Osteocyte (in vitro differentiated cells): ENCODE measurements at regions not wholly inside any gene's neighbourhood (a gene's known extent, or its start where the extent isn't known, plus 50 kb on each side); places are given as distances from the start of the nearest gene placed in this dataset.
"Not testable (repeated sequence)": the region's sequence is repeated elsewhere in the genome, so short reads cannot be mapped to it uniquely, and the experiment has no call there.

Source experiments
- DNase-seq: peaks from one replicate; pipeline ENCODE4 v3.0.0; 2021; ENCODE audit warnings: mixed read lengths; ENCODE audit not compliant: unreplicated experiment; ENCODE audit errors: extremely low spot score
- H3K27ac Mint-ChIP-seq: one replicate; pipeline ENCODE4 v1.8.0; 2021; ENCODE audit warnings: mild to moderate bottlenecking, mixed read lengths; ENCODE audit not compliant: unreplicated experiment
- H3K27me3 Mint-ChIP-seq: one replicate; pipeline ENCODE4 v1.8.0; 2021; ENCODE audit warnings: mixed read lengths; ENCODE audit not compliant: unreplicated experiment
- H3K36me3 Mint-ChIP-seq: one replicate; pipeline ENCODE4 v1.8.0; 2021; ENCODE audit warnings: mixed read lengths; ENCODE audit not compliant: unreplicated experiment
- H3K4me1 Mint-ChIP-seq: one replicate; pipeline ENCODE4 v1.8.0; 2021; ENCODE audit warnings: mixed read lengths; ENCODE audit not compliant: unreplicated experiment
- H3K4me3 Mint-ChIP-seq: one replicate; pipeline ENCODE4 v1.8.0; 2021; ENCODE audit warnings: mild to moderate bottlenecking, moderate library complexity, mixed read lengths; ENCODE audit not compliant: unreplicated experiment
- H3K9me3 Mint-ChIP-seq: one replicate; pipeline ENCODE4 v1.8.0; 2021; ENCODE audit warnings: mixed read lengths; ENCODE audit not compliant: unreplicated experiment
- TF ChIP-seq, protein P1 (sequence below): fragments of 200-600 bp; sonication (generic); IDR thresholded peaks from 2 replicates; pipeline ENCODE4 v1.5.0; 2021; ENCODE audit warnings: antibody characterized with exemption, mild to moderate bottlenecking, moderate library complexity

DNA sequence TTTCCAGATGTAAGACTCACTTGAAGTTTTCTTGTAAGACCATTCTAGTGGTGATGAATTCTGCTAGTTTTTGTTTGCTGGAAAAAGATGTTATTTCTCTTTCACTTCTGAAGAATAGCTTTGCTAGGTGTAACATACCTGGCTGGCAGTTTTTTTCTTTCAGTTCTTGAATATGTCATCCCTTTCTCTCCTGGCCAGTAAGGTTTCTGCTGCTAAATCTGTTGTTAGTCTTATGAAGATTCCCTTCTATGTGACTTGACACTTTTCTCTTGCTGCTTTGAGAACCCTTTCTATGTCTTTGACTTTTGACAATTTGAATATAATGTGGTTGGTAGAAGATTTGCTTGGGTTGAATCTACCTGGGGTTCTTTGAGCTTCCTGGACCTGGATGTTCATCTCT is 314.7 kb upstream of the NOX3 start:
- no peaks in the 10 kb centered on the region for H3K36me3 Mint-ChIP-seq
- no peak overlapping the region for H3K4me3 Mint-ChIP-seq
- no peak for DNase-seq
- peaks cover 11% of the 10 kb centered on the region for H3K9me3 Mint-ChIP-seq
- peaks cover 3% of the 10 kb centered on the region for H3K4me1 Mint-ChIP-seq
- peaks cover 2% of the 10 kb centered on the region for H3K27me3 Mint-ChIP-seq
- TF ChIP-seq, protein P1, sequence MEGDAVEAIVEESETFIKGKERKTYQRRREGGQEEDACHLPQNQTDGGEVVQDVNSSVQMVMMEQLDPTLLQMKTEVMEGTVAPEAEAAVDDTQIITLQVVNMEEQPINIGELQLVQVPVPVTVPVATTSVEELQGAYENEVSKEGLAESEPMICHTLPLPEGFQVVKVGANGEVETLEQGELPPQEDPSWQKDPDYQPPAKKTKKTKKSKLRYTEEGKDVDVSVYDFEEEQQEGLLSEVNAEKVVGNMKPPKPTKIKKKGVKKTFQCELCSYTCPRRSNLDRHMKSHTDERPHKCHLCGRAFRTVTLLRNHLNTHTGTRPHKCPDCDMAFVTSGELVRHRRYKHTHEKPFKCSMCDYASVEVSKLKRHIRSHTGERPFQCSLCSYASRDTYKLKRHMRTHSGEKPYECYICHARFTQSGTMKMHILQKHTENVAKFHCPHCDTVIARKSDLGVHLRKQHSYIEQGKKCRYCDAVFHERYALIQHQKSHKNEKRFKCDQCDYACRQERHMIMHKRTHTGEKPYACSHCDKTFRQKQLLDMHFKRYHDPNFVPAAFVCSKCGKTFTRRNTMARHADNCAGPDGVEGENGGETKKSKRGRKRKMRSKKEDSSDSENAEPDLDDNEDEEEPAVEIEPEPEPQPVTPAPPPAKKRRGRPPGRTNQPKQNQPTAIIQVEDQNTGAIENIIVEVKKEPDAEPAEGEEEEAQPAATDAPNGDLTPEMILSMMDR, result no peak
- no peak overlapping the region for H3K27ac Mint-ChIP-seq

DNA sequence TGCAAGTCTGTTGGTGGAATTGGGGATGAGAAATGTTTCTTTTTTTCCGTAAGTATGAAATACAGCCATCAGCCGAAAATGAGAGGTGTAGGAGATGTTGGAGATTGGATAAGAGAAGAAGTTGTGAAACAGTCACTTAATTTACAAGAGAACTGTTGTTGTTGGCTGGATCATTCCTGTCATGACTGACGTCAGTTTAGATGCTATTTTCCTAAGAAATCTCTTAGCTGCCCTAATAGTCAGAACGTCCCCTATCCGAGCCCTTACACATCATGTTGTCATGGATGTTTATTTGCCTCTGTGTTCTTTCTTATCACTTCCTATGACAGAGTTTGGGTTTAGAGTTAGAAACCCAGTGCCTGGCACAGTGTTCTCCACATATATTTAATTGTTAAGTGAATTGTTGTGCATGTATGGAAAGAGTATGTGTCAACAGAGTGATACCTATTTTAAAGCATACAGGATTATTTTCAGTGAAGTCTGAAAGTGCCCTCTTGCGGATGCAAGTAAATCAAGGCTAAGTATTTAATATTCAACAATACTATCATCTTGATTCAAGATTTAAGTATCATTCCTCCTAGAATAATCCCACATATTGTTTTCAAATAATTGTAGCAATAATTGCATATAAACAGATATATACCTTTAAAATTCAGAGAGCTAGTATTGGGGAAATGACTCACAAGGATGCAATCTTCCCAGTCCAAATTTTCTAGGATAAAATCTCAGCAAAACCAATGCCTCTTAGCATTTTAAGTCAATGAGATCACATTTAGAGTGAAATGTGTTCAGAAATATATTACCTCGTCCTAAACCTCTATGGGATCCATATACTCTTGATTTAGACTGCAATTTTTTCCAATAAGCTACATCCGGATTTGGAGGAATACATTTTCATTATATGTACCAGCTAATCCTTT is 309.9 kb upstream of the NOX3 start:
- no peak for DNase-seq
- TF ChIP-seq, protein P1, result no peak
- peaks cover 12% of the 10 kb centered on the region for H3K9me3 Mint-ChIP-seq
- H3K4me1 Mint-ChIP-seq, result peaks cover 3% of the 10 kb centered on the region
- H3K27ac Mint-ChIP-seq, result no peak overlapping the region
- H3K36me3 Mint-ChIP-seq, result no peaks in the 10 kb centered on the region
- H3K27me3 Mint-ChIP-seq, result no peaks in the 10 kb centered on the region
- no peak overlapping the region for H3K4me3 Mint-ChIP-seq

DNA sequence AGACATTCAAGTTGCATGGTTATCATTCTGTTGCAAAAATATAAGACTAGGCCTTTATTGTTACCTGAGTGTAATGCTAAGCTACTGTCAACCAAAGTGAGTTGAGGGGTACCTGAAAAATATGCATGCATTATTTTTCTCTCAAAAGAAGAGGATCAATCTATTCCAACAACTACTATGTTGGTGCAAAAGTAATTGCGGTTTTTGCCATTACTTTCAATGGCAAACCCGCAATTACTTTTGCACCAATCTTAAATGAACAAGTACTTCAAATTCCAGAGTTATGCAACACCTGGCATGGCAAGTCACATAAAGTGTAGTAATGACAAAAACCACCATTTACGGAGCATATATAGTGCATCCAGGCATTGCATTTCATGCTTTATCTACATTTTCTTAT is 307.0 kb upstream of the NOX3 start:
- DNase-seq, result no peak
- Mint-ChIP-seq H3K4me1 (peaks cover 3% of the 10 kb centered on the region), H3K36me3 (no peaks in the 10 kb centered on the region), H3K27me3 (no peaks in the 10 kb centered on the region), H3K4me3 (no peak overlapping the region), H3K27ac (no peak overlapping the region), H3K9me3 (peaks cover 3% of the 10 kb centered on the region)
- TF ChIP-seq, protein P1, result no peak

DNA sequence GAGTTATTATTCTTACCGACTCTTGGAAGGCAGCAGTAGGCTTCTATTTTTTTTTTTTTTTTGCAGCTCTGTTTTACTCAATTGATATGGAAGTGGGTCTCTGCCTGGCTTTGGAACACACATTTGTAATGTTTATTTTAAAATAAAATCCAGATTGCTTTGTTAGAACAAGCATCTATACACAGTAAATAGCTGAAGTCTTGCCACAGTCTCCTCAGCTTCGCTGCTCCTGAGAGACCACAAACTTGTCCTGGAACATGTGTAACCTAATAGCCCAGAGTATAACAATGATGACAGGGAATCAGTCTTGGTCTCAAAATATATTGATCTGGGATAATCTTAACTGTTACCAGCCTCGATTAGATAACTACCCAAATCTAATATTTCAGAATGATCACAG is 299.8 kb upstream of the NOX3 start:
- H3K4me1 Mint-ChIP-seq, result no peaks in the 10 kb centered on the region
- H3K27ac Mint-ChIP-seq, result no peak overlapping the region
- H3K9me3 Mint-ChIP-seq, result peaks cover 6% of the 10 kb centered on the region
- H3K27me3 Mint-ChIP-seq, result peaks cover 2% of the 10 kb centered on the region
- H3K36me3 Mint-ChIP-seq, result no peaks in the 10 kb centered on the region
- H3K4me3 Mint-ChIP-seq, result no peak overlapping the region
- no peak for DNase-seq
- TF ChIP-seq, protein P1, result no peak

DNA sequence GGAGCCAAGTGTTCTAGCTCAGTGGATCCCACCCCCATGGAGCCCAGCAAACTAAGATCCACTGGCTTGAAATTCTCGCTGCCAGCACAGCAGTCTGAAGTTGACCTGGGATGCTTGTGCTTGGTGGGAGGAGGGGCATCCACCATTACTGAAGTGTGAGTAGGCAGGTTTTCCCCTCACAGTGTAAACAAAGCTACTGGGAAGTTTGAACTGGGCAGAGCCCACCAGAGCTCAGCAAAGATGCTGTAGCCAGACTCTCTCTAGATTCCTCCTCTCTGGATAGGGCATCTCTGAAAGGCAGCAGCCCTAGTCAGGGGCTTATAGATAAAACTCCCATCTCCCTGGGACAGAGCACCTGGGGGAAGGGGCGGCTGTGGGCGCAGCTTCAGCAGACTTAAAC is 293.1 kb upstream of the NOX3 start:
- peaks cover 16% of the 10 kb centered on the region for H3K27me3 Mint-ChIP-seq
- H3K9me3 Mint-ChIP-seq, H3K4me1 Mint-ChIP-seq, H3K4me3 Mint-ChIP-seq, H3K36me3 Mint-ChIP-seq, H3K27ac Mint-ChIP-seq, DNase-seq: not testable (repeated sequence)
